ENCODE measurements at regions not wholly inside any gene's neighbourhood (a gene's known extent, or its start where the extent isn't known, plus 50 kb on each side); places are given as distances from the start of the nearest gene placed in this dataset.
"Not testable (repeated sequence)": the region's sequence is repeated elsewhere in the genome, so short reads cannot be mapped to it uniquely, and the experiment has no call there.

GRCh38 chr10:84626397-84627087 lies 298.2 kb downstream of the CCSER2 start:
- in situ Hi-C loops (cut with HindIII; ENCODE audit: low sequenced_read_pairs) = no loop called here

GRCh38 chr10:84632866-84633265 lies 304.5 kb downstream of the CCSER2 start:
- in situ Hi-C loops (cut with HindIII; ENCODE audit: low sequenced_read_pairs) = no loop called here

- in situ Hi-C loops (cut with HindIII; ENCODE audit: low sequenced_read_pairs) = no loop called here
These were observed 306.2 kb downstream of the CCSER2 start for GRCh38 chr10:84634636-84635035.

GRCh38 chr10:84650628-84651027 lies 322.2 kb downstream of the CCSER2 start:
- in situ Hi-C loops (cut with HindIII; ENCODE audit: low sequenced_read_pairs) = not testable (repeated sequence)

GRCh38 chr10:84654671-84655070 lies 326.3 kb downstream of the CCSER2 start:
- in situ Hi-C loops (cut with HindIII; ENCODE audit: low sequenced_read_pairs) = no loop called here

- in situ Hi-C loops (cut with HindIII; ENCODE audit: low sequenced_read_pairs) = no loop called here
These were observed 330.6 kb downstream of the CCSER2 start for GRCh38 chr10:84659027-84659426.

GRCh38 chr10:84659497-84660439 lies 331.4 kb downstream of the CCSER2 start:
- in situ Hi-C loops (cut with HindIII; ENCODE audit: low sequenced_read_pairs) = no loop called here

GRCh38 chr10:84660450-84661159 lies 332.2 kb downstream of the CCSER2 start:
- in situ Hi-C loops (cut with HindIII; ENCODE audit: low sequenced_read_pairs) = no loop called here

- in situ Hi-C loops (cut with HindIII; ENCODE audit: low sequenced_read_pairs) = no loop called here
These were observed 336.8 kb downstream of the CCSER2 start for GRCh38 chr10:84665211-84665610.

- in situ Hi-C loops (cut with HindIII; ENCODE audit: low sequenced_read_pairs) = no loop called here
These were observed 337.6 kb downstream of the CCSER2 start for GRCh38 chr10:84665883-84666463.

- in situ Hi-C loops (cut with HindIII; ENCODE audit: low sequenced_read_pairs) = no loop called here
These were observed 339.9 kb downstream of the CCSER2 start for GRCh38 chr10:84668186-84668763.

- in situ Hi-C loops (cut with HindIII; ENCODE audit: low sequenced_read_pairs) = no loop called here
These were observed 346.7 kb downstream of the CCSER2 start for GRCh38 chr10:84675060-84675459.

GRCh38 chr10:84676536-84676935 lies 348.1 kb downstream of the CCSER2 start:
- in situ Hi-C loops (cut with HindIII; ENCODE audit: low sequenced_read_pairs) = no loop called here

GRCh38 chr10:84681781-84682180 lies 353.4 kb downstream of the CCSER2 start:
- in situ Hi-C loops (cut with HindIII; ENCODE audit: low sequenced_read_pairs) = no loop called here

- in situ Hi-C loops (cut with HindIII; ENCODE audit: low sequenced_read_pairs) = no loop called here
These were observed 355.2 kb downstream of the CCSER2 start for GRCh38 chr10:84683550-84683949.

GRCh38 chr10:84683980-84684740 lies 355.8 kb downstream of the CCSER2 start:
- in situ Hi-C loops (cut with HindIII; ENCODE audit: low sequenced_read_pairs) = no loop called here

GRCh38 chr10:84685047-84685660 lies 356.8 kb downstream of the CCSER2 start:
- in situ Hi-C loops (cut with HindIII; ENCODE audit: low sequenced_read_pairs) = no loop called here

GRCh38 chr10:84693006-84693405 lies 364.6 kb downstream of the CCSER2 start:
- in situ Hi-C loops (cut with HindIII; ENCODE audit: low sequenced_read_pairs) = no loop called here

GRCh38 chr10:84695902-84696301 lies 367.5 kb downstream of the CCSER2 start:
- in situ Hi-C loops (cut with HindIII; ENCODE audit: low sequenced_read_pairs) = no loop called here

Measured in endothelial cell of hepatic sinusoid (primary cell).